Neural crest cell (in vitro differentiated cells): ENCODE measurements at regions not wholly inside any gene's neighbourhood (a gene's known extent, or its start where the extent isn't known, plus 50 kb on each side); places are given as distances from the start of the nearest gene placed in this dataset.

Experiments used
- DNase-seq: peaks from one replicate; pipeline ENCODE4 v3.0.0; 2021; ENCODE audit warnings: low read depth, mixed read lengths, low spot score
- H3K27ac Mint-ChIP-seq: one replicate; pipeline ENCODE4 v1.8.0; 2021; ENCODE audit warnings: mild to moderate bottlenecking, mixed read lengths; ENCODE audit not compliant: unreplicated experiment
- H3K27me3 Mint-ChIP-seq: 2 replicates; pipeline ENCODE4 v1.8.0; 2021; ENCODE audit warnings: low read depth, mild to moderate bottlenecking, mixed read lengths
- H3K36me3 Mint-ChIP-seq: 2 replicates; pipeline ENCODE4 v1.8.0; 2021; ENCODE audit warnings: low read depth, mild to moderate bottlenecking, mixed read lengths
- H3K4me1 Mint-ChIP-seq: 2 replicates; pipeline ENCODE4 v1.8.0; 2021; ENCODE audit warnings: mixed read lengths
- H3K4me3 Mint-ChIP-seq: one replicate; pipeline ENCODE4 v1.8.0; 2021; ENCODE audit warnings: mild to moderate bottlenecking, mixed read lengths
- H3K9me3 Mint-ChIP-seq: 2 replicates; pipeline ENCODE4 v1.8.0; 2021; ENCODE audit warnings: mixed read lengths
- TF ChIP-seq, protein P1 (sequence below): fragments of 200-600 bp; sonication (generic); conservative IDR thresholded peaks from 2 replicates; pipeline ENCODE4 v1.5.0; 2021; ENCODE audit warnings: antibody characterized with exemption, mild to moderate bottlenecking

- Mint-ChIP-seq H3K9me3 (no peaks in the 10 kb centered on the region), H3K4me1 (no peaks in the 10 kb centered on the region), H3K4me3 (no peak overlapping the region), H3K27me3 (peaks cover 66% of the 10 kb centered on the region), H3K36me3 (no peaks in the 10 kb centered on the region), H3K27ac (no peak overlapping the region)
- TF ChIP-seq, protein P1, sequence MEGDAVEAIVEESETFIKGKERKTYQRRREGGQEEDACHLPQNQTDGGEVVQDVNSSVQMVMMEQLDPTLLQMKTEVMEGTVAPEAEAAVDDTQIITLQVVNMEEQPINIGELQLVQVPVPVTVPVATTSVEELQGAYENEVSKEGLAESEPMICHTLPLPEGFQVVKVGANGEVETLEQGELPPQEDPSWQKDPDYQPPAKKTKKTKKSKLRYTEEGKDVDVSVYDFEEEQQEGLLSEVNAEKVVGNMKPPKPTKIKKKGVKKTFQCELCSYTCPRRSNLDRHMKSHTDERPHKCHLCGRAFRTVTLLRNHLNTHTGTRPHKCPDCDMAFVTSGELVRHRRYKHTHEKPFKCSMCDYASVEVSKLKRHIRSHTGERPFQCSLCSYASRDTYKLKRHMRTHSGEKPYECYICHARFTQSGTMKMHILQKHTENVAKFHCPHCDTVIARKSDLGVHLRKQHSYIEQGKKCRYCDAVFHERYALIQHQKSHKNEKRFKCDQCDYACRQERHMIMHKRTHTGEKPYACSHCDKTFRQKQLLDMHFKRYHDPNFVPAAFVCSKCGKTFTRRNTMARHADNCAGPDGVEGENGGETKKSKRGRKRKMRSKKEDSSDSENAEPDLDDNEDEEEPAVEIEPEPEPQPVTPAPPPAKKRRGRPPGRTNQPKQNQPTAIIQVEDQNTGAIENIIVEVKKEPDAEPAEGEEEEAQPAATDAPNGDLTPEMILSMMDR: no peak
- DNase-seq: no peak
Observed at GRCh38 chr12:130031041-130031440, 127.2 kb upstream of the TMEM132D start.

GRCh38 chr12:130031571-130032189 is 127.9 kb upstream of the TMEM132D start:
- DNase-seq: peak; percentile 94
- Mint-ChIP-seq H3K9me3 (no peaks in the 10 kb centered on the region), H3K4me3 (no peak overlapping the region), H3K36me3 (no peaks in the 10 kb centered on the region), H3K4me1 (no peaks in the 10 kb centered on the region), H3K27ac (no peak overlapping the region), H3K27me3 (peaks cover 69% of the 10 kb centered on the region)
- TF ChIP-seq, protein P1: peak; percentile 96

- no peaks in the 10 kb centered on the region for H3K36me3 Mint-ChIP-seq
- H3K4me1 Mint-ChIP-seq: peaks cover 36% of the 10 kb centered on the region
- TF ChIP-seq, protein P1: peak; percentile 96
- peaks cover 80% of the 10 kb centered on the region for H3K27me3 Mint-ChIP-seq
- H3K4me3 Mint-ChIP-seq: no peak overlapping the region
- no peak overlapping the region for H3K27ac Mint-ChIP-seq
- peaks cover 3% of the 10 kb centered on the region for H3K9me3 Mint-ChIP-seq
- peak; percentile 94 for DNase-seq
Observed at GRCh38 chr12:130041983-130042812, 120.1 kb upstream of the FZD10 start.

GRCh38 chr12:130043685-130044406 is 118.4 kb upstream of the FZD10 start:
- Mint-ChIP-seq H3K36me3 (no peaks in the 10 kb centered on the region), H3K4me3 (no peak overlapping the region), H3K27ac (no peak overlapping the region), H3K9me3 (peaks cover 3% of the 10 kb centered on the region), H3K27me3 (peaks cover 84% of the 10 kb centered on the region), H3K4me1 (peaks cover 39% of the 10 kb centered on the region)
- DNase-seq: no peak
- TF ChIP-seq, protein P1: no peak

GRCh38 chr12:130044991-130045621 is 117.2 kb upstream of the FZD10 start:
- DNase-seq: peak; percentile 28
- peaks cover 3% of the 10 kb centered on the region for H3K9me3 Mint-ChIP-seq
- H3K4me3 Mint-ChIP-seq: no peak overlapping the region
- no peaks in the 10 kb centered on the region for H3K36me3 Mint-ChIP-seq
- TF ChIP-seq, protein P1: no peak
- peak overlapping the region; percentile 47 for H3K27ac Mint-ChIP-seq
- H3K4me1 Mint-ChIP-seq: peaks cover 39% of the 10 kb centered on the region
- H3K27me3 Mint-ChIP-seq: peaks cover 81% of the 10 kb centered on the region
